Frontal cortex (tissue), 4 donors: ENCODE measurements at regions not wholly inside any gene's neighbourhood (a gene's known extent, or its start where the extent isn't known, plus 50 kb on each side); places are given as distances from the start of the nearest gene placed in this dataset. TPM values are rescaled to one million over a fixed set of nuclear protein-coding genes. Genes with fewer than 3 reads are reported as not detected.

Experiments
- DNase-seq, 2 donors: peaks; one replicate each; pipeline ENCODE4 v3.0.0; 2012; ENCODE audit warnings: low spot score in 2 of 2
- FAIRE-seq: peaks from 2 replicates; lab custom pipeline; 2012; peaks lifted over from hg19 to GRCh38; lab: Jason Lieb, UNC
- small RNA-seq: library from RNA; depleted of rRNA; stranded (forward); fragments of <200 nt; gene quantifications from one replicate; pipeline ENCODE3, GENCODE V24; 2014
- donor health status: control.
- donor health status: control.
- donor health status: control.

- DNase-seq (no peak), FAIRE-seq (no peak)
These were observed 62.8 kb upstream of the ZBTB40 start for GRCh38 chr1:22388671-22389450.

DNA sequence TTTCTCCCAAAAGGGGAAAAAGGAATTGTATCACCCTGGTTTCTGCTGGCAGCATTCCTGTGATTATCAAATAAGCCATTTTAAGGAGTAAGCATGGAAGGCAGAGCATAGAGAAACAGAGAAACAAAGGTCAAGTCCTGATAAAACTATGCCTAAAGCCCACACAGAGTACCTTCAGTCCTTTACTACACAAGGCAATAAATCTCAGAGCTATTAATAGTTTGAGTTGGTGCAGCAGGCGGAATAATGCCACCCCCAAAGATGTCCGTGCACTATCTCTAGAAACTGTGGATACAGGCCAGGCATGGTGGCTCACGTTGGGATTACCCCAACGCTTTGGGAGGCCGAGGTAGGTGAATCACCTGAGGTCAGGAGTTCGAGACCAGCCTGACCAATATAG is 58.1 kb upstream of the ZBTB40 start:
- no peak for FAIRE-seq

DNA sequence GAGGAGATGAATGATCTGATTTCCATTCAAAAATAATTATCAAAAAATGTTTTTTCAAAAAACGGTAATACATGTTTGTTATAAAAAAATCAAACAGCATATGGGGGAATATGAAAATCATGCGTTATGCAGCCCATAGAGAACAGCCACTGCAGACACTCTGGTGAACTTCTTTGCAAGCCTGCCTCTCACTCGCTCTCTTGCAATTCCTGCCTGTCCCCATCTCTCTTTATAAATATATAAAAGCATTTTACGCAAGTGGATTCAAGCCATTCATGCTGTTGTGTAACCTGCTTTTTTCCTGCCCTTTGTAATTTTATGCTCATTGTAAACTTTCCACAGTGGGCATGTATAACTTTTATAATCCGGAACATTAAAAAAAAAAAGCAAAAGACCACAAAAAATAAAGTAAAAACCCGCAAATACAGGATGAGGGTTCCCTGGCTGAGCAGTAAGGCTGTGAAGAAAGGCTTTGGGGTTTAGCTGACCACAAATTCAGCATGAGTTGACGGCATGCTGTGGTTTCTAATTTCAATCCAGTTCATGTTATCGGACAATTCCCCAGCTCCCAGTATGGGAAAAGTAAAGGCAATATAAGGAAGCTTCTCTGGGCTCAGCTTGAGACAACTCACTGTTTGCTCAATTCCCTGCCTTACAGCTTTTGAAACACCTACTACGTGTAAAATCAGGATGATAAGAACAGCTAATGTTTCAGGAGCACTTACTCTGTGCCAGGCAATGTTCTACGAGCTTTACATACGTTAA is 52.8 kb upstream of the ZBTB40 start:
- no peak for FAIRE-seq
- no peak for DNase-seq

More for the DNA sequence above, 58.1 kb upstream of the ZBTB40 start:
- DNase-seq = no peak

DNA sequence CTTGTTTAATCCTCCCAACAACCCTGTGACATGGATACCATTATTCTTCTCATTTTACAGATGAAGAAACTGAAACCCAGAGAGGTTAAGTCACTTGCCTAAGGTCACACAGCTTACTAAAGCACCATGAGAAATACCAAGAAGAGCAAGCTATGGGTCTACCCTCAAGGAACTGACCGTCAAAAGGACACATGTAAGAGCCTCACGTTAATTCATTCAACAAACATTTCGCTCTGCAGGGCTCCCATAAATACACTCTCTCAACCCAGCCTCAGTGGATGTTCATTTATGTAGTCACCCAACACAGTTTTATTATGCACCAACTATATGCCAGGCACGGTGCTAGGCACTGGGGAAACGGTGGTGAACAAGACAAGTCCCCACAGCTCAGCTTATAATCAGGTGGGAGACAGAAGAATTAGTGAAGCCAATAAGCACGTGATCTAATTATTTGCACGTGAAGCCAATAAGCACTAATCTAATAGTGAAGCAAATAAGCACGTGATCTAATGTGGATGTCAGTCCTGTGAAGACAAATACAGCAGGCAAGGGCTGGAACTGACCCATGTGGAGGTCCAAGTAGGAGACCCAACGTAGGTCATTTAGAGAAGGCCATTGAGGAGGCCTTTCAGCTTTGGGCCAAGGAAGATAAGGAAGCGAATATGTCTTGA is 52.1 kb upstream of the ZBTB40 start:
- DNase-seq = no peak
- FAIRE-seq = no peak

Small RNAs in the stretch of these regions (small RNA-seq; reads per million reads assigned to genes)
- not detected for gene MIR4418
